ENCODE measurements at regions not wholly inside any gene's neighbourhood (a gene's known extent, or its start where the extent isn't known, plus 50 kb on each side); places are given as distances from the start of the nearest gene placed in this dataset.

DNA sequence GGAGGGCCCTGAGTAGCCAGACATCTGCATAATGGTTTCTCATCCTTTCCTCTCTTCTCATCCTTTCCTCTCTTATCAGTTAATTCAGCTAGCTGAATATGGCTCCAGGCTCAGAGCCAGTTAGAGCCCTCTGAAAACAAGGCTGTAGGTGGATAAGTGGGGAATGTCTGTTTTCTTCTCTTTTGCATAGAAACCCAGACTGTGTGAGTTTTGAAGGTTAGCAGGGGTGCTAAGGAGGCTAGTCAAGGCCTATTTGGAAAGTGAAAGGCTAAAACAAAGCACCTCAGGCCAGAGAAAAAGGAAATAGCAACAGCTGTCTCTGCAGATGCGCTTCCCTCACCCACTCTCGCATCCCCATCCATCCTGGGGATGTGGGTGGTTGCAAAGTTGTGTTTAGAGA is 420.9 kb downstream of the SHISA9 start:
- Histone ChIP-seq H4K20me1 (replicated peaks; ENCODE audit: control insufficient read depth, insufficient read depth, low read length) (no peaks in the 10 kb centered on the region), H3K9ac (ENCODE audit: insufficient read depth in 1 of 2, low read depth in 2 of 2, low read length in 2 of 2) (no peak overlapping the region), H3K4me3 (no peak overlapping the region), H3K27me3 (ENCODE audit: control insufficient read depth in 2 of 2, insufficient read depth in 2 of 2, low read length in 2 of 2) (peaks cover 0 to 2% of the 10 kb centered on the region in 2 experiments; a peak in 1 of 5 replicates), H3K9me1 (ENCODE audit: control insufficient read depth, insufficient read depth, low read length) (no peaks in the 10 kb centered on the region), H2AFZ (ENCODE audit: low read depth, low read length) (no peak overlapping the region), H3K9me3 (replicated peaks; ENCODE audit: control insufficient read depth, insufficient read depth, low read depth, low read length) (no peaks in the 10 kb centered on the region), H3K4me2 (ENCODE audit: insufficient read depth, low read length) (no peak overlapping the region), H3K4me1 (replicated peaks in 1 of 2; ENCODE audit: control insufficient read depth in 2 of 2, insufficient read depth in 2 of 2, low read length in 2 of 2) (no peaks in the 10 kb centered on the region), H3K36me3 (ENCODE audit: control insufficient read depth, insufficient read depth, low read length) (no peaks in the 10 kb centered on the region), H3K27ac (ENCODE audit: extremely low read depth, low read depth, low read length) (no peak overlapping the region), H3K79me2 (ENCODE audit: control insufficient read depth, insufficient read depth, low read length) (no peaks in the 10 kb centered on the region)
- ATAC-seq (no peak), DNase-seq (ENCODE audit: extremely low read depth in 1 of 4, low spot score in 3 of 4) (no peak), FAIRE-seq (no peak)
- intact Hi-C loops (cut with micrococcal nuclease): no loop called here
- WGBS (ENCODE audit: insufficient coverage, low coverage, missing lambda C conversion rate): 3% methylated on average over 2 of the region's 2 CpGs
- no TSS peak for BruUV-seq (replicated peaks)
- in situ Hi-C loops (cut with MboI): no loop called here
- no peak for TF ChIP-seq ZNF347 (CRISPR knock-in tag; IDR thresholded peaks at IDR 0.05; ENCODE audit: low read depth)
- TF ChIP-seq PRMT5 (CRISPR knock-in tag; IDR thresholded peaks at IDR 0.05): no peak
- TF ChIP-seq OTX1 (CRISPR knock-in tag; IDR thresholded peaks at IDR 0.05): no peak
- no peak for TF ChIP-seq POLR3G (IDR thresholded peaks at IDR 0.05; ENCODE audit: extremely low read depth, insufficient read length, insufficient replicate concordance)
- no peak for TF ChIP-seq ZNF184 (CRISPR knock-in tag; IDR thresholded peaks at IDR 0.05)
- TF ChIP-seq, protein P1, sequence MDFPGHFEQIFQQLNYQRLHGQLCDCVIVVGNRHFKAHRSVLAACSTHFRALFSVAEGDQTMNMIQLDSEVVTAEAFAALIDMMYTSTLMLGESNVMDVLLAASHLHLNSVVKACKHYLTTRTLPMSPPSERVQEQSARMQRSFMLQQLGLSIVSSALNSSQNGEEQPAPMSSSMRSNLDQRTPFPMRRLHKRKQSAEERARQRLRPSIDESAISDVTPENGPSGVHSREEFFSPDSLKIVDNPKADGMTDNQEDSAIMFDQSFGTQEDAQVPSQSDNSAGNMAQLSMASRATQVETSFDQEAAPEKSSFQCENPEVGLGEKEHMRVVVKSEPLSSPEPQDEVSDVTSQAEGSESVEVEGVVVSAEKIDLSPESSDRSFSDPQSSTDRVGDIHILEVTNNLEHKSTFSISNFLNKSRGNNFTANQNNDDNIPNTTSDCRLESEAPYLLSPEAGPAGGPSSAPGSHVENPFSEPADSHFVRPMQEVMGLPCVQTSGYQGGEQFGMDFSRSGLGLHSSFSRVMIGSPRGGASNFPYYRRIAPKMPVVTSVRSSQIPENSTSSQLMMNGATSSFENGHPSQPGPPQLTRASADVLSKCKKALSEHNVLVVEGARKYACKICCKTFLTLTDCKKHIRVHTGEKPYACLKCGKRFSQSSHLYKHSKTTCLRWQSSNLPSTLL (IDR thresholded peaks at IDR 0.05): no peak
- no peak for TF ChIP-seq SP1 (CRISPR knock-in tag; IDR thresholded peaks at IDR 0.05)
- CTCF ChIA-PET (ENCODE audit: low intra/inter-chr PET ratio): no interaction called here
- POLR2A ChIA-PET: interaction anchor here (0.7 kb wide), 1 partner anchor 85 kb away, joined by 3 read pairs; no protein-coding TSS in a partner anchor
